ENCODE measurements at regions not wholly inside any gene's neighbourhood (a gene's known extent, or its start where the extent isn't known, plus 50 kb on each side); places are given as distances from the start of the nearest gene placed in this dataset.

- DNase-seq (ENCODE audit: extremely low spot score, unreplicated experiment), result no peak
- H3K27ac Mint-ChIP-seq, result no peak overlapping the region
- no peak for TF ChIP-seq CTCF (conservative IDR thresholded peaks at IDR 0.05)
- peaks cover 31% of the 10 kb centered on the region for H3K27me3 Mint-ChIP-seq
- H3K4me1 Mint-ChIP-seq (ENCODE audit: unreplicated experiment), result peaks cover 4% of the 10 kb centered on the region
- no peak overlapping the region for H3K4me3 Mint-ChIP-seq
- no peaks in the 10 kb centered on the region for H3K36me3 Mint-ChIP-seq
- H3K9me3 Mint-ChIP-seq, result no peaks in the 10 kb centered on the region
Observed at GRCh38 chr18:79625924-79626561, 53.6 kb upstream of the CTDP1 start.

- H3K9me3 Mint-ChIP-seq, result no peaks in the 10 kb centered on the region
- no peak for TF ChIP-seq CTCF (conservative IDR thresholded peaks at IDR 0.05)
- no peak overlapping the region for H3K4me3 Mint-ChIP-seq
- no peak overlapping the region for H3K27ac Mint-ChIP-seq
- peaks cover 31% of the 10 kb centered on the region for H3K27me3 Mint-ChIP-seq
- peaks cover 4% of the 10 kb centered on the region for H3K4me1 Mint-ChIP-seq (ENCODE audit: unreplicated experiment)
- no peaks in the 10 kb centered on the region for H3K36me3 Mint-ChIP-seq
- DNase-seq (ENCODE audit: extremely low spot score, unreplicated experiment), result no peak
Observed at GRCh38 chr18:79626905-79627749, 52.5 kb upstream of the CTDP1 start.

GRCh38 chr18:79627750-79628294, 51.8 kb upstream of the CTDP1 start:
- Mint-ChIP-seq H3K9me3 (no peaks in the 10 kb centered on the region), H3K36me3 (no peaks in the 10 kb centered on the region), H3K4me3 (no peak overlapping the region), H3K27ac (no peak overlapping the region), H3K4me1 (ENCODE audit: unreplicated experiment) (peaks cover 4% of the 10 kb centered on the region), H3K27me3 (peaks cover 31% of the 10 kb centered on the region)
- no peak for TF ChIP-seq CTCF (conservative IDR thresholded peaks at IDR 0.05)
- DNase-seq (ENCODE audit: extremely low spot score, unreplicated experiment), result no peak

GRCh38 chr18:79628416-79629248, 51.0 kb upstream of the CTDP1 start:
- no peak for DNase-seq (ENCODE audit: extremely low spot score, unreplicated experiment)
- peaks cover under 1% of the 10 kb centered on the region for H3K9me3 Mint-ChIP-seq
- no peaks in the 10 kb centered on the region for H3K36me3 Mint-ChIP-seq
- H3K27ac Mint-ChIP-seq, result no peak overlapping the region
- H3K4me1 Mint-ChIP-seq (ENCODE audit: unreplicated experiment), result peaks cover 4% of the 10 kb centered on the region
- peaks cover 31% of the 10 kb centered on the region for H3K27me3 Mint-ChIP-seq
- H3K4me3 Mint-ChIP-seq, result no peak overlapping the region
- TF ChIP-seq CTCF (conservative IDR thresholded peaks at IDR 0.05), result no peak

- Mint-ChIP-seq H3K9me3 (peaks cover 3% of the 10 kb centered on the region), H3K36me3 (no peaks in the 10 kb centered on the region), H3K4me1 (ENCODE audit: unreplicated experiment) (peaks cover 4% of the 10 kb centered on the region), H3K27ac (no peak overlapping the region), H3K27me3 (peaks cover 27% of the 10 kb centered on the region), H3K4me3 (no peak overlapping the region)
- DNase-seq (ENCODE audit: extremely low spot score, unreplicated experiment), result peak; percentile 61
- TF ChIP-seq CTCF (conservative IDR thresholded peaks at IDR 0.05), result no peak
Observed at GRCh38 chr18:79629249-79629558, 50.4 kb upstream of the CTDP1 start.
